Loucy (cell line): ENCODE measurements at regions not wholly inside any gene's neighbourhood (a gene's known extent, or its start where the extent isn't known, plus 50 kb on each side); places are given as distances from the start of the nearest gene placed in this dataset.

Experiments used
- CTCF ChIP-seq: fragments of 200-600 bp; sonication (generic); conservative IDR thresholded peaks from 2 replicates; pipeline ENCODE4 v1.5.1; 2014; ENCODE audit warnings: mild to moderate bottlenecking, antibody characterized with exemption, low read length
- EZH2phosphoT487 ChIP-seq: fragments of 200-600 bp; IDR thresholded peaks from 2 replicates; pipeline ENCODE4 v1.6.1; 2018; ENCODE audit warnings: antibody characterized with exemption, mild to moderate bottlenecking, moderate library complexity, borderline replicate concordance

- TF ChIP-seq CTCF (no peak), EZH2phosphoT487 (no peak)
These were observed 341.2 kb downstream of the DYSF start for GRCh38 chr2:71794611-71795010.
